OCI-LY3 (cell line): ENCODE measurements at regions not wholly inside any gene's neighbourhood (a gene's known extent, or its start where the extent isn't known, plus 50 kb on each side); places are given as distances from the start of the nearest gene placed in this dataset.

ENCODE experiments used
- H2AFZ ChIP-seq: fragments of 200-600, 300-600 bp; shearing (Covaris generic); 2 replicates; pipeline ENCODE4 v1.6.0; 2014; ENCODE audit warnings: antibody characterized with exemption, low read depth, low read length
- H3K27ac ChIP-seq: fragments of 200-600, 300-600 bp; sonication (generic); 2 replicates; pipeline ENCODE4 v1.5.1; 2014; ENCODE audit warnings: mild to moderate bottlenecking, low read length, moderate library complexity, mixed read lengths
- H3K27me3 ChIP-seq: fragments of 200-600, 300-600 bp; sonication (generic); 2 replicates; pipeline ENCODE4 v1.6.1; 2014; ENCODE audit warnings: low read depth, low read length, mixed read lengths
- H3K36me3 ChIP-seq: fragments of 200-600, 300-600 bp; sonication (generic); replicated peaks from 2 replicates; pipeline ENCODE3; 2014; ENCODE audit warnings: low read depth, low read length, mixed read lengths
- H3K4me1 ChIP-seq: fragments of 300-600, 200-600 bp; sonication (generic); 2 replicates; pipeline ENCODE4 v1.6.1; 2014; ENCODE audit warnings: low read length, mixed read lengths
- H3K4me2 ChIP-seq: fragments of 200-600, 300-600 bp; sonication (generic); 2 replicates; pipeline ENCODE4 v1.6.1; 2014; ENCODE audit warnings: low read length, mixed read lengths
- H3K4me3 ChIP-seq: fragments of 300-600, 200-600 bp; sonication (generic); 2 replicates; pipeline ENCODE4 v1.5.1; 2014; ENCODE audit warnings: antibody characterized with exemption, mild to moderate bottlenecking, low read length, moderate library complexity
- H3K79me2 ChIP-seq: fragments of 300-600, 200-600 bp; shearing (Covaris generic); 2 replicates; pipeline ENCODE4 v1.6.1; 2014; ENCODE audit warnings: mild to moderate bottlenecking, low read length, mixed read lengths
- H3K9ac ChIP-seq: fragments of 300-600, 200-600 bp; shearing (Covaris generic); 2 replicates; pipeline ENCODE4 v1.6.0; 2014; ENCODE audit warnings: mild to moderate bottlenecking, low read length, moderate library complexity
- H3K9me3 ChIP-seq: fragments of 200-600, 300-600 bp; shearing (Covaris generic); 2 replicates; pipeline ENCODE4 v1.6.1; 2014; ENCODE audit warnings: low read length, mixed read lengths; ENCODE audit not compliant: insufficient read depth
- H4K20me1 ChIP-seq: fragments of 200-600, 300-600 bp; sonication (generic); 2 replicates; pipeline ENCODE4 v1.6.1; 2016; ENCODE audit warnings: low read length, mixed read lengths; ENCODE audit not compliant: insufficient read depth
- EZH2phosphoT487 ChIP-seq: fragments of 200-600 bp; shearing (Covaris generic); IDR thresholded peaks from 2 replicates; pipeline ENCODE4 v1.6.1; 2018; ENCODE audit warnings: antibody characterized with exemption, mixed run types, low read depth
- TF ChIP-seq, protein P1 (sequence below): fragments of 200-600, 300-600 bp; sonication (generic); IDR thresholded peaks from 2 replicates; pipeline ENCODE4 v1.5.1; 2014; ENCODE audit warnings: antibody characterized with exemption, low read length, low read depth

DNA sequence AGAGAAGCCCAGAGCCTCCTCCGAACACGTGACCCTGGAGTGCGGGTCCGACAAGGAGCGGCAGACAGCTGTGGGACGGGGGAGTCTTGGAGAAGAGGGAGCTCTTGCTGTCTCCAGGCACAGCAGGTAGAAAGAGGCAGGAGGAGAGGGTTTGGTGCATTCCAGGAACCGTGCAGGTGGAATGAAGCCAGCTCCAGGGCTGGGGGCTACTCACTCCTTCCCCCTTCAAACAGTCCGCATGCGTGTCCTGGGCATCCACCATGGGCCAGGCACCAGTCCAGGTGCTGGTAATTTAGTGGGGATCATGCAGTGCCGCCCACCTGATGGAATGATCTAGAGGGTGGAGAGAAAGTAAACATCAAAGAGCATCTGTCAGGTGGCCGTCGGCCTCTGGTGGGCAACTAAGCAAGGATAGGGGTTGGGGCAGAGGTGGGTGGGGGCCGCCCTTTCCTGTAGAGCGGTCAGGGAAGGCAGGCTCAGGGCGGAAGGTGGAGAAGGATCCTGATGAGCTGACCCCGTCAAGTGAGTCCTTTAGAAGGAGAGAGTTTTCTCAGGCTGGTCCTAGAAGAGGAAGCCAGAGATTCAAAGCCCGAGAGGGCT, 850.0 kb downstream of the TBC1D22A start:
- no peak overlapping the region for H3K4me3 ChIP-seq
- TF ChIP-seq EZH2phosphoT487: no peak
- TF ChIP-seq, protein P1, sequence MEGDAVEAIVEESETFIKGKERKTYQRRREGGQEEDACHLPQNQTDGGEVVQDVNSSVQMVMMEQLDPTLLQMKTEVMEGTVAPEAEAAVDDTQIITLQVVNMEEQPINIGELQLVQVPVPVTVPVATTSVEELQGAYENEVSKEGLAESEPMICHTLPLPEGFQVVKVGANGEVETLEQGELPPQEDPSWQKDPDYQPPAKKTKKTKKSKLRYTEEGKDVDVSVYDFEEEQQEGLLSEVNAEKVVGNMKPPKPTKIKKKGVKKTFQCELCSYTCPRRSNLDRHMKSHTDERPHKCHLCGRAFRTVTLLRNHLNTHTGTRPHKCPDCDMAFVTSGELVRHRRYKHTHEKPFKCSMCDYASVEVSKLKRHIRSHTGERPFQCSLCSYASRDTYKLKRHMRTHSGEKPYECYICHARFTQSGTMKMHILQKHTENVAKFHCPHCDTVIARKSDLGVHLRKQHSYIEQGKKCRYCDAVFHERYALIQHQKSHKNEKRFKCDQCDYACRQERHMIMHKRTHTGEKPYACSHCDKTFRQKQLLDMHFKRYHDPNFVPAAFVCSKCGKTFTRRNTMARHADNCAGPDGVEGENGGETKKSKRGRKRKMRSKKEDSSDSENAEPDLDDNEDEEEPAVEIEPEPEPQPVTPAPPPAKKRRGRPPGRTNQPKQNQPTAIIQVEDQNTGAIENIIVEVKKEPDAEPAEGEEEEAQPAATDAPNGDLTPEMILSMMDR: no peak
- no peak overlapping the region for H2AFZ ChIP-seq
- no peaks in the 10 kb centered on the region for H3K36me3 ChIP-seq
- no peaks in the 10 kb centered on the region for H3K4me1 ChIP-seq
- H3K4me2 ChIP-seq: no peak overlapping the region
- no peak overlapping the region for H3K27ac ChIP-seq
- H3K79me2 ChIP-seq: no peaks in the 10 kb centered on the region
- H3K9ac ChIP-seq: no peak overlapping the region
- no peaks in the 10 kb centered on the region for H3K9me3 ChIP-seq
- no peaks in the 10 kb centered on the region for H3K27me3 ChIP-seq
- H4K20me1 ChIP-seq: no peaks in the 10 kb centered on the region

DNA sequence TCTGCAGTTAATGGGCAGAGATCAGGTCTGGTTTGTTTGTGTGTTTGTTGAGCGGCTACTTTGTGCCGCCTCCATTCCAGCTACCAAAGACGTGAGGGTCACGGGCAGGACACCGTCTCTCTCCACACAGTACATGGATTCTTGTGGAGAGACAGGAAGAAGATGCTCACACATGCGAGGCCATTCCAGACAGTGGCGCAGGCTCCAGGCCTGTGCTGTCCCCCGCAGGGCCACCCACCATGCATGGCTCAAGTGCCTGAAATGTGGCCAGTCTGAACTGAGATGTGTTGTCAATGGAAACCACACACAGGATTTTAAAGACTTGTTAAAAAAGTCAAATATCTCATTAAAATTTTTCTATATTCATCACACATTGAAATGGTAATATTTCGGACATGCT, 848.3 kb downstream of the TBC1D22A start:
- Histone ChIP-seq H3K36me3 (no peaks in the 10 kb centered on the region), H3K4me3 (no peak overlapping the region), H4K20me1 (no peaks in the 10 kb centered on the region), H3K4me2 (no peak overlapping the region), H3K79me2 (no peaks in the 10 kb centered on the region), H3K27ac (no peak overlapping the region), H3K9ac (no peak overlapping the region), H3K27me3 (no peaks in the 10 kb centered on the region), H3K9me3 (no peaks in the 10 kb centered on the region), H2AFZ (no peak overlapping the region), H3K4me1 (no peaks in the 10 kb centered on the region)
- TF ChIP-seq, protein P1: no peak
- TF ChIP-seq EZH2phosphoT487: no peak

DNA sequence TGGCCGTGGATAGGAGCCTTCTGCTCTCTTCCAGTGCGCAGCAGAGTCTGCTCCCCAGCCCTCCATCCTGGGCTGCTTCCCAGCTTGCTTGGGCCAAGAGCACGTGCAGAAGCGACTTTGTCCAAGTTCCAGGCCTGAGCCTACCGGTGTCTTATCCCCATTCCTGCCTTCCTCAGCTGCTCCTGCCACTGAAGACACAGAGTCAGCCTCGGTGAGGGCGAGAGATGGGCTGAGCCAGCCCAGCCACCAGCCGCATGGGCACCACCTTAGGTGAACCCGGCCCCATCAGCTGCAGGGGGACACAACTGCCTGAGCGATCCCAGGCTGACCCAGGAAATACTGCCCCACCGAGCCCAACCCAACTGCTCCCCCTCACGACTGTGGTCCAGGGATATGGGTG, 847.8 kb downstream of the TBC1D22A start:
- Histone ChIP-seq H3K9me3 (no peaks in the 10 kb centered on the region), H3K9ac (no peak overlapping the region), H3K79me2 (no peaks in the 10 kb centered on the region), H3K4me3 (no peak overlapping the region), H3K4me2 (no peak overlapping the region), H3K27me3 (no peaks in the 10 kb centered on the region), H3K27ac (no peak overlapping the region), H3K4me1 (no peaks in the 10 kb centered on the region), H3K36me3 (no peaks in the 10 kb centered on the region), H2AFZ (no peak overlapping the region), H4K20me1 (no peaks in the 10 kb centered on the region)
- TF ChIP-seq, protein P1: no peak
- TF ChIP-seq EZH2phosphoT487: no peak

DNA sequence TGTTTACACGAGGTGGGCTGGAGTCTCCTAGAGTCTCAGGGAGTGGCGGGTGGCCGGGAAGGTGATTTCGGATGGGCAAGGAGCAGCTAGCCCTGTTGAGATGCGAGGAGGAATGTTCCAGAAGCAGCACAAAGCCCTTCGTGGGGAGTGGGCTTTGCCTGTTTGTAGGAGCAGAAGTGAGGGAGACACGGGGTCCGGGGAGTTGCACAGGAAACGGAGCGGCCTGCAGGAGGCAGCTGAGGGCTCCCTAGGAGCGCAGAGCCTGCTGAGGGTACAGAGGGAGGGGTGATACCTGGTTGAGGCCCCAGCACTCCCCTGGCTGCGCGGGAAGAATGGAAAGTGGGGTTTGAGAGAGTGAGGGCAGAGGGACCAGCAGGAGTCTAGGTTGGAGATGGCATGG, 847.2 kb downstream of the TBC1D22A start:
- no peaks in the 10 kb centered on the region for H3K36me3 ChIP-seq
- no peaks in the 10 kb centered on the region for H3K9me3 ChIP-seq
- no peak for TF ChIP-seq EZH2phosphoT487
- TF ChIP-seq, protein P1: no peak

More for the DNA sequence above, 847.2 kb downstream of the TBC1D22A start:
- H3K27ac ChIP-seq: no peak overlapping the region
- no peaks in the 10 kb centered on the region for H4K20me1 ChIP-seq
- H2AFZ ChIP-seq: no peak overlapping the region
- H3K4me2 ChIP-seq: no peak overlapping the region
- no peaks in the 10 kb centered on the region for H3K4me1 ChIP-seq
- no peaks in the 10 kb centered on the region for H3K27me3 ChIP-seq
- no peak overlapping the region for H3K9ac ChIP-seq
- H3K79me2 ChIP-seq: no peaks in the 10 kb centered on the region
- H3K4me3 ChIP-seq: no peak overlapping the region
